HL-60 (cell line): ENCODE measurements at regions not wholly inside any gene's neighbourhood (a gene's known extent, or its start where the extent isn't known, plus 50 kb on each side); places are given as distances from the start of the nearest gene placed in this dataset.

ENCODE experiments used
- CTCF ChIP-seq: IDR thresholded peaks from one replicate; pipeline ENCODE4 v1.5.1; 2011; ENCODE audit warnings: low read length, control low read depth, inconsistent platforms; ENCODE audit not compliant: insufficient read depth
- POLR2AphosphoS5 ChIP-seq: IDR thresholded peaks from 2 replicates; pipeline ENCODE4 v1.6.1; 2012; ENCODE audit warnings: low read depth
- SPI1 ChIP-seq: IDR thresholded peaks from 2 replicates; pipeline ENCODE4 v1.6.1; 2012; ENCODE audit warnings: low read depth, mild to moderate bottlenecking, borderline replicate concordance
- TF ChIP-seq, protein P1 (sequence below): IDR thresholded peaks from 2 replicates; pipeline ENCODE4 v1.6.1; 2012; ENCODE audit warnings: low read depth; ENCODE audit not compliant: insufficient replicate concordance

- TF ChIP-seq CTCF: no peak
- TF ChIP-seq, protein P1, sequence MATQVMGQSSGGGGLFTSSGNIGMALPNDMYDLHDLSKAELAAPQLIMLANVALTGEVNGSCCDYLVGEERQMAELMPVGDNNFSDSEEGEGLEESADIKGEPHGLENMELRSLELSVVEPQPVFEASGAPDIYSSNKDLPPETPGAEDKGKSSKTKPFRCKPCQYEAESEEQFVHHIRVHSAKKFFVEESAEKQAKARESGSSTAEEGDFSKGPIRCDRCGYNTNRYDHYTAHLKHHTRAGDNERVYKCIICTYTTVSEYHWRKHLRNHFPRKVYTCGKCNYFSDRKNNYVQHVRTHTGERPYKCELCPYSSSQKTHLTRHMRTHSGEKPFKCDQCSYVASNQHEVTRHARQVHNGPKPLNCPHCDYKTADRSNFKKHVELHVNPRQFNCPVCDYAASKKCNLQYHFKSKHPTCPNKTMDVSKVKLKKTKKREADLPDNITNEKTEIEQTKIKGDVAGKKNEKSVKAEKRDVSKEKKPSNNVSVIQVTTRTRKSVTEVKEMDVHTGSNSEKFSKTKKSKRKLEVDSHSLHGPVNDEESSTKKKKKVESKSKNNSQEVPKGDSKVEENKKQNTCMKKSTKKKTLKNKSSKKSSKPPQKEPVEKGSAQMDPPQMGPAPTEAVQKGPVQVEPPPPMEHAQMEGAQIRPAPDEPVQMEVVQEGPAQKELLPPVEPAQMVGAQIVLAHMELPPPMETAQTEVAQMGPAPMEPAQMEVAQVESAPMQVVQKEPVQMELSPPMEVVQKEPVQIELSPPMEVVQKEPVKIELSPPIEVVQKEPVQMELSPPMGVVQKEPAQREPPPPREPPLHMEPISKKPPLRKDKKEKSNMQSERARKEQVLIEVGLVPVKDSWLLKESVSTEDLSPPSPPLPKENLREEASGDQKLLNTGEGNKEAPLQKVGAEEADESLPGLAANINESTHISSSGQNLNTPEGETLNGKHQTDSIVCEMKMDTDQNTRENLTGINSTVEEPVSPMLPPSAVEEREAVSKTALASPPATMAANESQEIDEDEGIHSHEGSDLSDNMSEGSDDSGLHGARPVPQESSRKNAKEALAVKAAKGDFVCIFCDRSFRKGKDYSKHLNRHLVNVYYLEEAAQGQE: no peak
- TF ChIP-seq SPI1: no peak
- no peak for TF ChIP-seq POLR2AphosphoS5
Measured at GRCh38 chr21:16811970-16812369, 700.9 kb upstream of the CXADR start.
